M059J (cell line): ENCODE measurements at regions not wholly inside any gene's neighbourhood (a gene's known extent, or its start where the extent isn't known, plus 50 kb on each side); places are given as distances from the start of the nearest gene placed in this dataset.
A peak's percentile ranks its signal among the peaks of the same experiment; 100 is the strongest.
"Not testable (repeated sequence)": the region's sequence is repeated elsewhere in the genome, so short reads cannot be mapped to it uniquely, and the experiment has no call there.

Experiments
- DNase-seq: peaks from one replicate; pipeline ENCODE4 v3.0.0-alpha.2; 2012; ENCODE audit warnings: low read depth

DNA sequence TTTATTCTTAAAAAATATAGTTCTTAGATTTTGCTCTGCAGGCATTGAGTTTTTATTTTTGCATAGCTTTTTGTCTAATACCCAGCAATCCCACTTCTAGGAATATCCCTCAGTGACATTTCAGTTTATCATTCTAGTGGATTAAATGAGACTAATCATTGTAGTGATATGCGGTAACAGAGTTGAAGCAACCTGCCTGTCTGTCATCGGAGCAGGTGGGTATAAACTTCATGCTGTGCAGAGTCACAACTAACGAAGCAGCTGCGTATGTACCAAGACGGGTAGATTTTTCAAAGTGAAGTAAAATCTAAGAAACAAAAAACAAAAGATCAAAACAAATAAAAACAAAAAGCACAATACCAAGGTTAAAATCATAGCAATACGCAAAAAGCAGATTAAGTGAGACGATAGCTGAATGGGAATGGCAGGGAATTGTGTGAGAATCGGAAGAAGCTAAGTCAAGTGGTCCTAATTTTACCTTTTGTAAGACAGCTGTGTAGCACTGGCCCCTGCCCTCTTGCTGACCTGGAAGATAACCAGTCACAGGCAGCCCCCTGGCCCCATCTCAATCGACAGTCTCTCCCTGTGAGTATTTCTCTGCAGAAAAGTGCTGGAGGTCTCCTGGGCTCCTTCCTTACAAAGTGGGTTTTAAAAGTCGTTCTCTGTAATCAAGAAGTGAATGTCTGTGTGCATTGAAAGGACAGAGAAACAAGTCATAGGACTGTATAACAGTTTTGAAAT lies 169.2 kb downstream of the OR2B2 start:
- no peak for DNase-seq

DNA sequence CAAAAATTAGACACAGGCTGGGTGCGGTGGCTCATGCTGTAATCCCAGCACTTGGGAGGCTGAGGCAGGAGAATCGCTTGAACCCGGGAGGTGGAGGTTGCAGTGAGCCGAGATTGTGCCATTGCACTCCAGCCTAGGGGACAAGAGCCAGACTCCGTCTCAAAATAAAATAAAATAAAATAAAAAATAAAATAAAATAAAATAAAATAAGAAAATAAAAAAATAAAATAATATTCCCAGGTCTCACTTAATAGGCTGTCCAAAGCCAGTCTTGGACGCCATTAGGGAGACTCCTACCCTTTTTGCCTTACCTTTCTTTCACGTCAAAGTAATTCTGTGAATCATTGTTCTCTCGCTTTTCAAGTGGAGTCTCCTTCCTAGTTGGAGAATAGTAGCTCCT lies 172.3 kb downstream of the OR2B2 start:
- not testable (repeated sequence) for DNase-seq

DNA sequence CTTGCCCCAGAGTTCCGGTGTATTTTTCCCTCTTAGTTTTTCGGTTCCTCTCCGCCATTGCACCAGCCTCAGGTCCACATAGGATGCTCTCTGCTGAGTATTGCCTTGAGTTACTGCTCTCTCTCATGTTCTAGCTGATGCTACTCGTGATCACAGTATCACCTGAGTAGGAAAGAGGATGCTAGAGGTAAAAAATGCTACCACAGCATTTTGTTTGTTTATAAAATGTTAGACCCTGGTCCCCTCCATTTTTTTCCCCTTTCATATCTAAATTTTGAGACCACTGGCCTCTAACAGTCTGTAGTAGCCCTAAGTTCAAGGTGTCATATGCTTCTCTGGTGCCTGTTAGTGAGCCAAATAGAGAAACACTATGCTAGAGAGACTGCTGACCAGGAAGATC lies 175.5 kb downstream of the OR2B2 start:
- DNase-seq, result no peak

DNA sequence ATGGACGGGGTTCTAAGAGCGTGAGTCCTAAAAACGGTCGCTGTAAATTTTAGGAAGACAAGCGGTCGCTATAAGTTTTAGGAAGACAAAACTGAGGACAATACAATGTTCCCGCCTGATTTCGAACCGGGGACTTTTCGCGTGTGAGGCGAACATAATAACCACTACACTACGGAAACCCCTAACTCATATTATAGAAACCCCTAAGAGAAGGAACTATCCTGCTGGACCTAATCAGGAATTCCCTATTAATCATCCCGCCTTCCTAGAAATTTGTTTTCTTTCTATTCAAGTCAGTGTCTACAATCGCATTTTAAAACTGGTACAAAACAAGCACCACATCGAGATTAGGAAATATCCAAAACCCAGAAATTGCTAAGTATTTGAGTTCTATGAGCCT lies 183.8 kb downstream of the OR2B2 start:
- DNase-seq, result no peak

DNA sequence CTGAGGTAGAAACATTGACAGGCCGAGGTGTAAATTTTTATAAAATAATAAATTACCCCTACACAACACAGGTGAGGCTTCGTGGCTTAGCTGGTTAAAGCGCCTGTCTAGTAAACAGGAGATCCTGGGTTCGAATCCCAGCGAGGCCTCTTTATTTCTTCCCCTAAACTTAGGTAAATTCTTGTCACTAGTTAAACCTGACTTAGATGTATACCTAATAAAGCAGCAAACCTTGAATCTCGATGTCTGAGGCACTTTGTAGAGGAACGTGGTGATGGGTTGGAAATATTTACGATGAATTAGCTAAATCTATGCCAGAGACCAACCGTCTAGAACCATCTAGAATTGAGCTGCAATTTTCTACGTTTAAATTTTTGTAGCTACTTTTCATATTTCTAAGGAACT lies 185.6 kb downstream of the OR2B2 start:
- DNase-seq, result peak; percentile 63

DNA sequence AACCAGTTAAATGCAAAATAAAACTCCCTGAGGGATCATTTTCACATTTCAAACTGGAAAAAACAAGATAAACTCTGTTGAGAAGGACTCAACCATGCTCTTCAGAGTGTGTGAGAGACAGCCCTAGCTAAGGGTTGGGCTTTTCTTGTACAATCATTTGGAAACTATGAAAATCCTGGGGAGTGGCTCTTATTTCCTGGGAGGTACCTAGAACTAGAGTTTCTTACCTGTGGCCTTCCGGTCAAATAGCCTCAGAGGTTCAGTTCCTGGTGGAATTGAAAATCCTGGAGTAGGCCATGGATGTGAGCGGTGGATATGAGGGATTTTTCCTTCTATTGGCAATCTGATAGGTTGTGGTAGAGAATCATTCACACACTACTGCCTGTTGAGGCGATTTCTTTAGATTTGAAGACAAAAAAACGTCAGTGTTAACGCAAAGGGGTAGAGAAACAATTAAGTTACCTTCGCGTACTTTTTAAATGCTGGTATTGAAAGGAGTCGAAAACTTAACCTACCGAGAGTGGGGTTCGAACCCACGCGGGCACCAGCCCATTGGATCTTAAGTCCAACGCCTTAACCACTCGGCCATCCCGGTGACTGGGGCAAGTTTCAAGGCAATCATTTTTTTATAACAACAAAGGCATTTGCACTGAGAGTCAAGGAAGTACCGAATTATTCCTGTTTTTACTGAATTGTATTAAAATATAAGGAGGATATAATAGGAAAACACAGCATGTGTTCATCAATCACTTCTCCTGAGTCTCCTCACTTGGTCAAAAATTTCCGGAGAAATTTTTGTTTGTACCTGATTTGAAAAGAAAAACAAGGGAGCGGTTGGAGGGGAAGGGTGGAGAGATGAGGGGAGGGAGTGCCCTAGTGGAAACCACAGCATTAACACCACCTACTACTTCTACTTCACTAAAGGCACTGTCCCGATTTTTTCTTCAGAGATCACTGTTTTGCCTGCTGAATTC lies 191.3 kb downstream of the OR2B2 start:
- peak; percentile 61 for DNase-seq

DNA sequence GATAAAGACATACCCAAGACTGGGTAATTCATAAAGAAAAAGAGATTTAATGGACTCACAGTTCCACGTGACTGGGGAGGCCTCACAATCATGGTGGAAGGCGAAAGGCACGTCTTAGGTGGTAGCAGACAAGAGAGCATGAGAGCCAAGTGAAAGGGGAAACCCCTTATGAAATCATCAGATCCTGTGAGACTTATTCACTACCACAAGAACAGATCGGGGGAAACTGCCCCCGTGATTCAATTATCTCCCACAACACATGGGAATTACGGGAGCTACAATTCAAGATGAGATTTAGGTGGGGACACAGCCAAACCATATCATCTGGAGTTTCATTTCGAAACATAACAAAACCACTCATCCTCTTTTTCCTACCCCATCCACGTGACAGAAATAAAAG lies 193.2 kb downstream of the OR2B2 start:
- peak; percentile 62 for DNase-seq

DNA sequence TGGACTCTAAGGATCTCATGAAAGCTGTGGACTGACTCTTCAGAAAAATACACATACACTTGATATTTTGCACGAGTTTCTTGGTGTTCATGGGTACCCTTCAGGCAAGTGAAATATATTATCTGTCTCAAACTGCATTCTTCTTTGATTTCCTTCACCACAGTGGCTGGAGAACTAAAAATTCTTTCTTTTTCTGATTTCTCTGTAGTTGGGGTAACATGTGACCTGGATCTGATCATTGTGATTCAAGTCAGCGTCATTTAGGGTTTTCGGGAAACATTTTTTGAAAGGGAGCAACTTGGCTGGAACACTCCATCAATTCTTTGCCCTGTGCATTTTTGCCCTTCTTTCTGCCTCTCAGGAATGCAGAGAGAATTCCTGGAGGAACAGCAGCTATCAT lies 205.8 kb downstream of the OR2B2 start:
- no peak for DNase-seq

DNA sequence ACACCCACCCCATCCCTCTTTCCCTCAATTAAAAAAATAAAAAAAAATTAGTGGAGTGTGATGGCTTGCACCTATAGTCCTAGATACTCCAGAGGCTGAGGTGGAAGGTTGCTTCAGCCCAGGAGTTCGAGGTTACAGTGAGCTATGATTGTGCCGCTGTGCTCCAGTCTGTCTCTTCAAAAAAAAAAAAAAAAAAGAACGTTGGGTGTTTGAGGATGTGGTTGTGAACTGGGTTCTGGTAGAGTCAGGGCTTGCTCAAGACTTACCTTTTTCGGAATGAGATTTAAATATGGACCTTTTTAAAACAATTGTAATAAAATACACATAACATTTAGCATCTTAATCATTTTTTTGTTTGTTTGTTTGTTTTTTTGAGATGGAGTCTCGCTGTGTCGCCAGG lies 211.9 kb downstream of the OR2B2 start:
- DNase-seq, result no peak

DNA sequence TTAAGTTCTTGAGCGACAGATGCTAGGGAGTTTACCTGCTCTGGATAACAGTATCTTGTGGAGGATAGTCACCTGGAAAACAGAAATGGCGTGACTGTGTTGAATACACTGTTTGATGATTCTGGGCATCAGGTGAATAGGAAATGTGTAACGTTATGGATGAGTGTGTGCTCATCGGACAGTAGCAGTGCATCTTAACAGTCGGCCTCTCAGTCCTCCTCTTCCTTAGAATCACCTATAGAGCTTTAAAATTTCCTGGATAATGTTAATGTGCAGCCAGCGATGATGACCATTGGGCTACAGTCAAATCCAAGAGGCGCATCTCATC lies 217.7 kb downstream of the OR2B2 start:
- DNase-seq, result no peak

DNA sequence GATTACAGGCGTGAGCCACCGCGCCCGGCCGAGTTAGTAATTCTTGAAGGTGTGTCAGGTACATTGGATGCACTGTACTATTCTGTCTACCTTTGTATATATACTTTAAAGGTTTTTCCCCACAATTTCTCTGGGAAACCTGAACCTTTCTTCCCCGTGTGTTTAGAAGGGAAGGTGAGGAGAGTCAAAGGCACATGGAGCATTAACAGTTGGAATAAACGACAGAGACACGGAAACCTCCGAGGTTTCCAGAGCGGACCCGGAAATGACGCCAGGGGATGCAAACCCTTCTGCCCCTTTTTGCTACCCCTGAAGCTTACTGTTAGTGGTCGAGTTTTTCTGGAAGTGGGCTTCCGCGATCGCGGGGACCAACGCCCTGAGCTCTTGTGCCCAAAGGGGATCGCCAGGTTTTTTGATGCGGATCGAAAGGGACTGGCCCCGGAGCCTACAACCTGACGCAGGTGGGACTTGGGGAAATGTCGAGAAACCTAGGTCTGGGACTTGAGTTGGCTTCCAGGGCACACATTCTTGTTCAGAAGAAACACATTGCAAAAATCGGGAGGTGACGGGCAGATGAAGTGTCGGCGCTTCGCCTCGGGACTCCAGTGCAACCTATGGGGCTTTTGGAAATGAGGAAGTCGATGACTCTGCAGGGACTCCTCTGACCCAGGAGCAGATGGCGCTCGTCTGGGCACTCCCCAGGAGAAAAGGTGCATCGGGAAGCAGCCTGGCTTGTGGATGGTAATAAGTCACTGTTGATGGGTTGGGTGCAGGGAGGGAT lies 218.2 kb downstream of the OR2B2 start:
- peak; percentile 66 for DNase-seq

DNA sequence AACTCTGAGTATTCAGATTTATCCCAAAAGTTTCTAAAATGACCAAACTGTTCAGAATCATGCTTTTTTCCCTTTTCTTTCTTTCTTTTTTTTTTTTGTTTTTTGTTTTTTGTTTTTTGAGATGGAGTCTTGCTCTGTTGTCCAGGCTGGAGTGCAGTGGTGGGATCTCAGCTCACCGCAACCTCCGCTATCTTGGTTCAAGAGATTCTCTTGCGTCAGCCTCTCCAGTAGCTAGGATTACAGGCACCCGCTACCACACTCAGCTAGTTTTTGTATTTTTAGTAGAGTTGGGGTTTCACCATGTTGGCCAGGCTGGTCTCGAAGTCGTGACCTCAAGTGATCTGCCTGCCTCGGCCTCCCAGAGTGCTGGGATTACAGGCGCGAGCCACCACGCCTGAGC lies 219.2 kb upstream of the ZNF184 start:
- DNase-seq, result not testable (repeated sequence)

DNA sequence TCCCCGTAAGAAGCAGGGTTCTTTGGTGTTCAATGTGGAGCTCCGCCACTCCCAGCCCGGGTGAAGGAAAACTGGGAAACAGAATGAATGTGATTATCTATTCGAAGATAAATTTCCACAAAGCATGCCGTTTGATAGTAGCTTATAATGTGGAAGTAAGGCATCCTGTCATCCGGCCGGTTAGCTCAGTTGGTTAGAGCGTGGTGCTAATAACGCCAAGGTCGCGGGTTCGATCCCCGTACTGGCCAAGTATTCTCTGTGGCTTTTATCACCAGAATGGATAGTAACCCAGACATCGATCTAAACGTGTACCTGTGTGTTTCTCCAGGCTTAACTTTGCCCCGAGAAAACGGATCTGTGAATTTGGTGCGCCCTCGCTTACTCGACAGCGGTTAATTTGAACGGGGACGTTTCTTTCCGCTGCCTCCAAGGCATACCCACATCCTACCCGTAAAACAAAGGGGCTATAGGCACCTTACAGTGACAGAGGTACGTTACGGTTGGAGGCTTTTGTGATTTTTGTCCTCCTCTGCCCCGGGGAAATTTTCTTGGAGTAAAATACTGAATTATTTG lies 215.2 kb upstream of the ZNF184 start:
- DNase-seq, result peak; percentile 97

DNA sequence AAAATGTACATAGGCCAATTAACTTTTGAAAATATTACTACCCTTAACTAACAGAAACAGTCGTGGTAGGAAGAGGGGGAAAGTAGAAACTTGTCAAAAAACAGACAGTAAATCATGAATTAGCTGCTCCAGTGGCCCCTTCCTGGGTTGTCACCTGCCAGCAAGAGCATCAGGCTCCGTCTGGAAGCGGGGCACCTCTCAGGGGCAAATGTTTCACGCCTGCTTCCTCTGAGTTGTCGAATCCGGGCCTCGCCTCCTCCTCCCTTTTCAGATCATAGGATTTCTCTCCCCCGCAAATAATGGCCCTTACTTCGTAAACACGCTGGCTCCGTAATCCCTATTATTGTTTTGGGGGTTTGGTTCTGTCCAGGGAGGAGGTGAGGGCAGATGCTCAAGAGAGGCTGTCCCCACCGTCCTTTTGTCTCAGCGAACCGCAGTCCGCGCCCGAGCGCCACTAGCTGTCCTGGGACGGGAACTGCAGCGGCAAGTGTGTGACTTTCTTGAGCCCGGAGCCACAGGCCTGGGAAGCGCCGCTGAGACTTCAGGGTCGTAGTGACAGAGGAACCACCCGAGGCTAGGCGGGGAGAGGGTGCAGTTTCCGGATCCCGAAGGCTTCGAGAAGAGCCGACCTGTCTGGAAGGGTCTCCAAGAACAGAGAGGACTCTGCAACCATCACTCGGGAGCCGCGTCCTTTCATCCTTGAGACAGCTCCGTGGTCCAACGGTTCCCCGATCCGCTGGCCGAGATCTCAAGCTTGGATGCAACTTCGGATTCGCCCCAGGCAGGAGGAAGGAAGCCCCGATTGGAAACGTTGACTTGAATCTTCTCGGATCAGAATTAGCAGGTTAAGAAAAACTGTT lies 214.5 kb upstream of the ZNF184 start:
- DNase-seq, result peak; percentile 91

DNA sequence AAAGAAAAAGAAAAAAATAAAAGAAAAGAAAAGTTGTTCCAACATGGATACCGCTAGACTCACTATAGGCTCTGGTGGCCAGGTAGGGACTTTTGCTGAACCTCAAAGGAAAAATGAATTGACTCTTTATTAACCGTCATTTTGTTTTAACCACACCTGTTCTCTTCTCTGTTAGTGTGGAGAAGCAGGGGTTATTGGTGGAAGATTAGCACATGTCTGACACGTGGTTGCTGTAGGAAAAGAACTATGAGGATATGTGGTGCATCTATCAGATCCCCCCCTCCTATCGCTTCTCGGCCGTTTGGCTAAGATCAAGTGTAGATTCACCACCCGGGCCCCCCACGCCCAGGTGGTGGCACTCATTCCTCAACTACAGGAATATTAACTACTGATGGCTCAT lies 212.4 kb upstream of the ZNF184 start:
- DNase-seq, result no peak

DNA sequence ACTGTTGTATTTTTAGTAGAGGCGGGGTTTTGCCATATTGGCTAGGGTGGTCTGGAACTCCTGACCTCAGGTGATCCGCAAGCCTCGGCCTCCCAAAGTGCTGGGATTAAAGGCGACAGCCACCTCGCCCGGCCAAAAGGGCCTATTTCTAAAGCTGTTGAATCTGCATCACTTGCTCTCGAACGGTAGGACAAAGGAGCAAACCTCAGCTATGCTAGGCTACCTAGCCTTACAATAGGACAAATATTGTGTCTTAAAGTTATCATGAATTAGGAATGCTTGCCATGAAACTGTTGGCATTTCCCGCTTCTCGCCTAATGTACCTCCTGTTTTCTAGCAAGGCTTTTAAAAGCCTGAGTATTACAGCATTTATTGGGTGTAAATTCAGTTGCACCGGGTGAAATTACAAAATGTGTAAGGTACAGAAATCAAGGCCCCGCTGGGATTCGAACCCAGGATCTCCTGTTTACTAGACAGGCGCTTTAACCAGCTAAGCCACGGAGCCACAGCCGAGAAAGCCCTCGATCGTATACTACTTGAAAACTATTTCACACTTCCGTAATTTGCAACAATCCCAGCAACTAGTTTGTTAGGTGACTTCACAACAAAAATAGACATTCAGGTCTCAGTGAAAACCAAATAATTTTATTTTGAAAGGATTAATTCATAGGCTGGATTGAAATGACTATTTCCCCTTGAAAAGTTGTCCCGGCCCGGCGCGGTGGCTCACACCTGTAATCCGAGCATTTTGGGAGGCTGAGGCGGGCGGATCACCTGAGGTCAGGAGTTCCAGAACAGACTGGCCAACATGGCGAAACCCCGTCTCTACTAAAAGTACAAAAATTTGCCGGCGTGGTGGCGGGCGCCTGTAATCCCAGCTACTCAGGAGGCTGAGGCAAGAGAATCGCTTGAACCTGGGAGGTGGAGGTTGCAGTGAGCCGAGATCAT lies 211.6 kb upstream of the ZNF184 start:
- peak; percentile 97 for DNase-seq

DNA sequence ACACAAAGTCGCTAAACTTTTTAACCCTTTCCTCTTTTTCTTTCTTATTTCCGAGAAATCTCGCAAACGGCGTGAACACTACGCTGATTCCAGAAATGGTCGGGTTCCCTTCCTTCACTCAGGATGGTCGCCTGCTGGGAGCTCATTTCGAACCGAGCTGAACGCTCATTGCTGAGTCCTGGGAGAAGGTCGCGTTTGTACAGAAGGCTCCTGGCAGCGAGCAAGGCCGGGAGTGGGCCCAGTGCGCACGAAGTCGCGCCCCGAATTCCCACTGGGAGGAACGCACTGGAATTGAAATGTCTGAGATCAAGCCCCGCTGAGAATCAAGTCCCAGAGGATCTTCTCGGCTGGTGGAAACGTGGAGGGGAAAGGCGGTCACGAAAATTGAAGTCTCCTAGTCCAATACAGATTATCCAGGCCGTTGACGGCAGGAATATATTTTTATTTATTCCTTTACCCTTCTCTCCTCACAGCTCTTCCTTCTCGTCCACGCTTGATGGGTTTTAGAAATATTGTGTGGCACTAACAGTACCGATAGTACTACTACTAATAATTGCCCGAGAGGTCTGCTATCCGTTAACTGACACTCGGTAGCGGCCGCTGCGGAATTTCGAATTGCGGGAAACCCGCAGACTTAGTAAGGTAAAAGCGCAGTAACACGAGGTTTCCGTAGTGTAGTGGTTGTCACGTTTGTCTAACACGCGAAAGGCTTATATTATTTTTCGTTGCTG lies 207.2 kb upstream of the ZNF184 start:
- no peak for DNase-seq

DNA sequence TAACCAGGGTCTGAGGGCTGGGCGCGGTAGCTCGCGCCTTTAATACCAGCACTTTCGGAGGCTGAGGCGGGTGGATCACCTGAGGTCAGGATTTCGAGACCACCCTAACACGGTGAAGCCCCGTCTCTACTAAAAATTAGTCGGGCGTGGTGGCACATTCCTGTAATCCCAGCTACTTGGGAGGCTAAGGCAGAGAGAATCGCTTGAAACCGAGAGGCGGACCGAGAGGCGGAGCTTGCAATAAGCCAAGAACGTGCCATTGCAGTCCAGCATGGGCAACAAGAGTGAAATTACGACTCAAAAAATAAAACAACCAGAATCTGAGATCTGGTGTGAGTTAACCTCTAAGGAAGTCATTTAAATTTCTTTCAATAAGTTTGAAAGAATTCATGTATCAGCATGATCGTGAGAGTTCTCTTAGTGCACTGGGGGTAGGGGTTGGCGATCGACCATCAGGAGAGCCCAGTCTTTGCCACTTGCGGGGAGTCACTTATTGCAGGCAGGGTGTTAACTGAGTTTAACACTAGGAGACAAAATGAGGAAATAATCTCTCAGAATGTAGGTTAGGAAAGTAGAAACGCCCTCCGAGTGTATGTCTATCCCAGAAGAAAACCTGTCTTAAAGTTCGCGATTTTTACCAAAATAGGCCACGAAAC lies 206.5 kb upstream of the ZNF184 start:
- no peak for DNase-seq

DNA sequence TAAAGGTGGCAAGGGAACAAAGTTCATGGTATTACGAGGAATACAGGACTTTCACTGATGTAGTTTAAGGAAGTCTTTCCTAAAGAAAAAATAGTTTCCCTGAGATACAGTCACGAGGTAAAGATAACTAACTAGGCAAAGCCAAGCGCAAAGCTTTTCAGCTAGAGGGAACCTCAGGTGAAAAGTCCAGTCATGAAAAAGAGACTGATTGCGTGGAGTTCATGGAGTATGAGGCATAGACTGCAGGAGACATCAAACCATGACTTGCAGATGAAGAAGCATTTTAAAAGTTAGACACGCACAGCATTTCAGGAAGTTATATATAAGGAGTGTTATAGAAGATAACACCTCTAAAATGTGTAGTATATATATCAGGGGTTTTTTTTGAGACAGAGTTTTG lies 205.6 kb upstream of the ZNF184 start:
- no peak for DNase-seq
